ENCODE measurements at regions not wholly inside any gene's neighbourhood (a gene's known extent, or its start where the extent isn't known, plus 50 kb on each side); places are given as distances from the start of the nearest gene placed in this dataset.

DNA sequence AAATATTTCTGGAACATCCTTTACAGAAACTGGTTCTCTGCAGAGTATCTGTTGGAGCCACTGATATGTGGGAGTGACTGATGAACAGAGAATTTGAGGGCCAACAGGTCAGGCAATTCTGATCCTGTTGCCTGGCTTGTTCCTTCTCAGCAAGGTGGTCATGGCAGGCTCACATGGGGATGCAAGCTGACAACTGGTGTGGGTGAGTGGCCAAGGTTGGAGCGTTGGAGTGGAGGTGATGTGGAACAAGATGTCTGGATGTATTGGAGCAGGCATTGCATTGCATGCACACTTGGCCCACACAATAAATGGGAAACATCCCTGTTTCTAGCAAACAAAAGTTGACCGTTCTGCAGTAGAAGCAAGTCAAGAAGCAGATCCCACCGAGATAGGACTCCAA is 380.7 kb downstream of the ZNF536 start:
- TF ChIP-seq, protein P1, sequence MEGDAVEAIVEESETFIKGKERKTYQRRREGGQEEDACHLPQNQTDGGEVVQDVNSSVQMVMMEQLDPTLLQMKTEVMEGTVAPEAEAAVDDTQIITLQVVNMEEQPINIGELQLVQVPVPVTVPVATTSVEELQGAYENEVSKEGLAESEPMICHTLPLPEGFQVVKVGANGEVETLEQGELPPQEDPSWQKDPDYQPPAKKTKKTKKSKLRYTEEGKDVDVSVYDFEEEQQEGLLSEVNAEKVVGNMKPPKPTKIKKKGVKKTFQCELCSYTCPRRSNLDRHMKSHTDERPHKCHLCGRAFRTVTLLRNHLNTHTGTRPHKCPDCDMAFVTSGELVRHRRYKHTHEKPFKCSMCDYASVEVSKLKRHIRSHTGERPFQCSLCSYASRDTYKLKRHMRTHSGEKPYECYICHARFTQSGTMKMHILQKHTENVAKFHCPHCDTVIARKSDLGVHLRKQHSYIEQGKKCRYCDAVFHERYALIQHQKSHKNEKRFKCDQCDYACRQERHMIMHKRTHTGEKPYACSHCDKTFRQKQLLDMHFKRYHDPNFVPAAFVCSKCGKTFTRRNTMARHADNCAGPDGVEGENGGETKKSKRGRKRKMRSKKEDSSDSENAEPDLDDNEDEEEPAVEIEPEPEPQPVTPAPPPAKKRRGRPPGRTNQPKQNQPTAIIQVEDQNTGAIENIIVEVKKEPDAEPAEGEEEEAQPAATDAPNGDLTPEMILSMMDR (IDR thresholded peaks at IDR 0.05; ENCODE audit: insufficient read depth, low read length), result no peak
- DNase-seq (ENCODE audit: low read depth), result no peak

DNA sequence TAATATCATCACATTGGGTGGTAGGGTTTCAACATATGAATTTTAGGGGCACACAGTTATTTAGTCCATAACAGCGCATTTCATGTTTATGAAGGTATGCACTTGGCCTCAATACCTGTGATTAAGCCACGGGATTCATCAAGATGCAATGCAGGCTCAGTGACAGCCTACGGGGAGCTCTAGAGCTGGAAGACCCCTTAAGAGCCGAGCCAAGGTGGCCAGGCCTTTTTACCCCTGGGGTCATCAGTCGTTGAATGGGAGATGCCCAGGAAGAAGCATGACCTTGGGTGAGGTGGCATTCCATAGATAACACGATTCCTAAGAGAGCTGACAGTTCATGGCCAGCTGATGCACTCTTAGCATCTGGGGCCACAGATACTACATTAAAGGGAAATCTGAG is 380.0 kb downstream of the ZNF536 start:
- no peak overlapping the region for H3K4me3 ChIP-seq (ENCODE audit: low read depth, low read length)
- no peak for DNase-seq (ENCODE audit: low read depth)
- TF ChIP-seq, protein P1 (IDR thresholded peaks at IDR 0.05; ENCODE audit: insufficient read depth, low read length), result no peak

More for the DNA sequence above, 380.7 kb downstream of the ZNF536 start:
- no peak overlapping the region for H3K4me3 ChIP-seq (ENCODE audit: low read depth, low read length)

DNA sequence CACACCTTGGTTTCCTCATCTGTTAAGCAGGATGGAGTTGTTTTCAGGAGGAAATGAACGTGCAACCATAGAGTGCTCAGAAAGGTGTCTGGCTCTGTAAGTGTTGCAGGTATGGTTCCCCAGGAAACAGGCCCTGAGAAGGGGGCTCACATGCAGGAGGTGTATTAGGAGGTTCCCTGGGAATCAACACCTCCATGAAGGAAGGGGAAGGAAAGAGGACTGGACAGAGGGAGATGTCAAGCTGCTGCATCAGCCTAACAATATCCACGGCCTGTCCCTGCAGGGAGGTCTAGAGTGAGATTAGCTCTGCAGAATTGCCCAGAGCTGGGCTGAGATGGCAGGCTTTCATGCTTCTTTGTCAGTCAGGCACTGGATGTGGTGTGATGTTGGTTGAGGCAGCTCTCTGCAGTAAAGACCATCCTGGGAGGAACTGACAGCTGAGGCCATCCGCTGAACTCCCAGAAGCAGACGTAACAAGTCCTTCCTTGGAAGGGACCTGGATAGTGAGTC is 373.3 kb downstream of the ZNF536 start:
- TF ChIP-seq, protein P1 (IDR thresholded peaks at IDR 0.05; ENCODE audit: insufficient read depth, low read length), result no peak
- no peak overlapping the region for H3K4me3 ChIP-seq (ENCODE audit: low read depth, low read length)
- no peak for DNase-seq (ENCODE audit: low read depth)

GRCh38 chr19:30744741-30745475 is 372.7 kb downstream of the ZNF536 start:
- DNase-seq (ENCODE audit: low read depth), result no peak
- H3K4me3 ChIP-seq (ENCODE audit: low read depth, low read length), result no peak overlapping the region
- TF ChIP-seq, protein P1 (IDR thresholded peaks at IDR 0.05; ENCODE audit: insufficient read depth, low read length), result no peak

DNA sequence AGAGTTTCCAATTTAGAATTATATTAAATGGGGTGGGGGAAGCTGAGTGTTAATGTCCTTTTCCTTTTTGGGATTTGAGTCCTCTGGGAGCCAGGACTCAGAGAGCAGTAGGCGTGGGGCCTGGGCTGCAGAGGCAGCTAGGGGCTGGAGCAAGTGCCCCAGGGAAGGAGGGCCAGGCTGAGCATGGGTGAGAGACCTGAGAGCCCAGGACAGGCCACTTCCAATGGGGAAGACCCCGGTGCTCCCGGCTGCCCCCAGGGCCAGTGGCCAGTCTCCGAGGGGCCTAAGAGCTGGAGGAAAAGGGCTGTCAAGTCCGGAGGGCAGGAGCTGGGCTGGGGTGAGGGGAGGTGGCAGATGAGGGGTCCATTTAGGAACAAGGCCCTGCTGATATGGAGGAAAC is 371.5 kb downstream of the ZNF536 start:
- H3K4me3 ChIP-seq (ENCODE audit: low read depth, low read length), result no peak overlapping the region
- no peak for DNase-seq (ENCODE audit: low read depth)
- TF ChIP-seq, protein P1 (IDR thresholded peaks at IDR 0.05; ENCODE audit: insufficient read depth, low read length), result no peak

- TF ChIP-seq, protein P1 (IDR thresholded peaks at IDR 0.05; ENCODE audit: insufficient read depth, low read length), result no peak
- H3K4me3 ChIP-seq (ENCODE audit: low read depth, low read length), result no peak overlapping the region
- DNase-seq (ENCODE audit: low read depth), result no peak
Measured at GRCh38 chr19:30743011-30743410, 370.8 kb downstream of the ZNF536 start.

Measured in fibroblast of the aortic adventitia (primary cell).